ENCODE measurements at regions not wholly inside any gene's neighbourhood (a gene's known extent, or its start where the extent isn't known, plus 50 kb on each side); places are given as distances from the start of the nearest gene placed in this dataset.

GRCh38 chr5:122517091-122517490, 205.1 kb downstream of the SNCAIP start:
- no TSS peak for BruUV-seq (replicated peaks)
- H3K9me1 ChIP-seq (replicated peaks; ENCODE audit: control insufficient read depth, extremely low read depth, insufficient read depth, low read length) = no peaks in the 10 kb centered on the region
- H3K4me3 ChIP-seq (replicated peaks in 1 of 3; ENCODE audit: insufficient read depth in 1 of 3, low read depth in 1 of 3, low read length in 3 of 3) = no peak overlapping the region
- H3K36me3 ChIP-seq (ENCODE audit: control insufficient read depth in 2 of 2, extremely low read depth in 1 of 2, insufficient read depth in 2 of 2, low read length in 2 of 2) = no peaks in the 10 kb centered on the region
- DNase-seq (ENCODE audit: low read depth, low spot score) (peak; percentile 72), FAIRE-seq (no peak)
- peak; percentile 69 for TF ChIP-seq GATA2 (IDR thresholded peaks at IDR 0.05; ENCODE audit: insufficient read depth, insufficient read length, low read depth, low read length)
- no peak for TF ChIP-seq FOS (IDR thresholded peaks at IDR 0.05; ENCODE audit: borderline replicate concordance, insufficient read depth, low read length)
- peak; percentile 74 for TF ChIP-seq JUN (IDR thresholded peaks at IDR 0.05; ENCODE audit: borderline replicate concordance, insufficient read depth, insufficient read length, low read depth)
- TF ChIP-seq POLR2A (IDR thresholded peaks at IDR 0.05; ENCODE audit: low read depth, low read length) = peak; percentile 42
- H3K4me1 ChIP-seq (ENCODE audit: control insufficient read depth, extremely low read depth, insufficient read depth, low read length) = no peaks in the 10 kb centered on the region
- intact Hi-C loops (cut with micrococcal nuclease) = loop anchor here (2.0 to 5.0 kb wide), 4 partner anchors 188 to 575 kb away; partner anchors contain the start of genes SNX2 and SNX24
- POLR2A ChIA-PET = no interaction called here
- no peak overlapping the region for H3K9ac ChIP-seq (replicated peaks; ENCODE audit: extremely low read depth, insufficient read depth, low read length)
- H3K27me3 ChIP-seq (ENCODE audit: control insufficient read depth in 2 of 2, insufficient read depth in 2 of 2, low read length in 2 of 2) = peaks cover 0 to 2% of the 10 kb centered on the region in 2 experiments
- H3K9me3 ChIP-seq (replicated peaks; ENCODE audit: control insufficient read depth, insufficient read depth, low read length) = no peaks in the 10 kb centered on the region
- H3K4me2 ChIP-seq (ENCODE audit: insufficient read depth, low read length) = no peak overlapping the region
- CTCF ChIA-PET = interaction anchor here (1.1 to 4.7 kb wide), 9 partner anchors 9 to 1150 kb away, joined by 3 to 80 read pairs (median 4); no protein-coding TSS in a partner anchor
- no peak overlapping the region for H2AFZ ChIP-seq (ENCODE audit: low read depth, low read length)
- H3K27ac ChIP-seq (ENCODE audit: insufficient read depth, low read depth, low read length) = no peak overlapping the region
- dilution Hi-C loops (cut with MboI; ENCODE audit: extremely low pct_ligation_motif_present, low sequenced_read_pairs) = no loop called here
- H4K20me1 ChIP-seq (replicated peaks; ENCODE audit: control insufficient read depth, extremely low read depth, insufficient read depth, low read length) = no peaks in the 10 kb centered on the region
- no peaks in the 10 kb centered on the region for H3K79me2 ChIP-seq (ENCODE audit: control insufficient read depth, insufficient read depth, low read length)

GRCh38 chr5:122523776-122524175, 211.7 kb downstream of the SNCAIP start:
- no peak overlapping the region for H3K4me3 ChIP-seq (replicated peaks in 1 of 3; ENCODE audit: insufficient read depth in 1 of 3, low read depth in 1 of 3, low read length in 3 of 3)
- intact Hi-C loops (cut with micrococcal nuclease) = no loop called here
- POLR2A ChIA-PET = no interaction called here

More at GRCh38 chr5:122523776-122524175, 211.7 kb downstream of the SNCAIP start:
- no peaks in the 10 kb centered on the region for H3K4me1 ChIP-seq (ENCODE audit: control insufficient read depth, extremely low read depth, insufficient read depth, low read length)
- DNase-seq (ENCODE audit: low read depth, low spot score) (no peak), FAIRE-seq (no peak)
- H3K27me3 ChIP-seq (ENCODE audit: control insufficient read depth in 2 of 2, insufficient read depth in 2 of 2, low read length in 2 of 2) = peaks cover 0 to 2% of the 10 kb centered on the region in 2 experiments
- TF ChIP-seq FOS (IDR thresholded peaks at IDR 0.05; ENCODE audit: borderline replicate concordance, insufficient read depth, low read length) (no peak), POLR2AphosphoS5 (IDR thresholded peaks at IDR 0.05; ENCODE audit: insufficient read depth, low read depth, low read length) (no peak), MYC (IDR thresholded peaks at IDR 0.05; ENCODE audit: low read depth, low read length) (no peak), CTCF (IDR thresholded peaks at IDR 0.05; ENCODE audit: extremely low read depth in 1 of 2, insufficient read depth in 1 of 2, low read depth in 1 of 2, low read length in 2 of 2) (no peak), MAX (IDR thresholded peaks at IDR 0.05; ENCODE audit: insufficient read depth, insufficient read length) (no peak), JUN (IDR thresholded peaks at IDR 0.05; ENCODE audit: borderline replicate concordance, insufficient read depth, insufficient read length, low read depth) (no peak), POLR2A (IDR thresholded peaks at IDR 0.05; ENCODE audit: low read depth, low read length) (no peak), EZH2 (IDR thresholded peaks at IDR 0.05; ENCODE audit: borderline replicate concordance, low read depth, low read length, severe bottlenecking) (no peak), GATA2 (IDR thresholded peaks at IDR 0.05; ENCODE audit: insufficient read depth, insufficient read length, low read depth, low read length) (no peak)
- H3K79me2 ChIP-seq (ENCODE audit: control insufficient read depth, insufficient read depth, low read length) = no peaks in the 10 kb centered on the region
- H3K9me1 ChIP-seq (replicated peaks; ENCODE audit: control insufficient read depth, extremely low read depth, insufficient read depth, low read length) = no peaks in the 10 kb centered on the region
- dilution Hi-C loops (cut with MboI; ENCODE audit: extremely low pct_ligation_motif_present, low sequenced_read_pairs) = no loop called here
- no peak overlapping the region for H2AFZ ChIP-seq (ENCODE audit: low read depth, low read length)
- H3K9ac ChIP-seq (replicated peaks; ENCODE audit: extremely low read depth, insufficient read depth, low read length) = no peak overlapping the region
- H3K36me3 ChIP-seq (ENCODE audit: control insufficient read depth in 2 of 2, extremely low read depth in 1 of 2, insufficient read depth in 2 of 2, low read length in 2 of 2) = no peaks in the 10 kb centered on the region
- H3K9me3 ChIP-seq (replicated peaks; ENCODE audit: control insufficient read depth, insufficient read depth, low read length) = no peaks in the 10 kb centered on the region
- H3K4me2 ChIP-seq (ENCODE audit: insufficient read depth, low read length) = no peak overlapping the region
- no TSS peak for BruUV-seq (replicated peaks)
- CTCF ChIA-PET = no interaction called here
- H4K20me1 ChIP-seq (replicated peaks; ENCODE audit: control insufficient read depth, extremely low read depth, insufficient read depth, low read length) = no peaks in the 10 kb centered on the region
- no peak overlapping the region for H3K27ac ChIP-seq (ENCODE audit: insufficient read depth, low read depth, low read length)
